GM12865 (cell line): ENCODE measurements at regions not wholly inside any gene's neighbourhood (a gene's known extent, or its start where the extent isn't known, plus 50 kb on each side); places are given as distances from the start of the nearest gene placed in this dataset.

Experiments
- DNase-seq: peaks from one replicate; pipeline ENCODE4 v3.0.0; 2010; ENCODE audit warnings: low read depth
- H3K4me3 ChIP-seq: 2 replicates; pipeline ENCODE4 v1.5.1; 2011; ENCODE audit warnings: mild to moderate bottlenecking, low read depth, low read length, control low read depth
- TF ChIP-seq, protein P1 (sequence below): IDR thresholded peaks from 2 replicates; pipeline ENCODE4 v1.5.1; 2011; ENCODE audit warnings: low read length, control low read depth, low read depth, inconsistent platforms; ENCODE audit not compliant: insufficient read depth; ENCODE audit errors: missing control alignments

DNA sequence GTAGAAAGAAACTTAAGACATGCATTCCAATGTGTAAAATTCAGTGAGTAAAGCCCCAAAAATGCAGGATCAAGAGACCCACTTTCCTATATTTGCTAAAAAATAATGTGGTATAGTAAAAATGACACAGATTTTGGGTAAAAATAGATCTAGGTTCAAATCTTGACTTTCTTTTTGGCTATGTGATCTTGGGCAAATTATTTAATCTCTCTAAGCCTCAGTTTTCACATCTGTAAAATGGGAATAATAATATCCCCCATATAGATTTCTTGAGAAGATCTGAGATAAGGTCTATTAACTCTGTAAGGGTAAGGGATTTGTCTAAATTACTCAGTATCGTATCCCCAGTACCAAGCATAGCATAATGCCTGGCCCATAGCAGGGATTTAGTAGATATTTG lies 172.3 kb downstream of the CARTPT start:
- TF ChIP-seq, protein P1, sequence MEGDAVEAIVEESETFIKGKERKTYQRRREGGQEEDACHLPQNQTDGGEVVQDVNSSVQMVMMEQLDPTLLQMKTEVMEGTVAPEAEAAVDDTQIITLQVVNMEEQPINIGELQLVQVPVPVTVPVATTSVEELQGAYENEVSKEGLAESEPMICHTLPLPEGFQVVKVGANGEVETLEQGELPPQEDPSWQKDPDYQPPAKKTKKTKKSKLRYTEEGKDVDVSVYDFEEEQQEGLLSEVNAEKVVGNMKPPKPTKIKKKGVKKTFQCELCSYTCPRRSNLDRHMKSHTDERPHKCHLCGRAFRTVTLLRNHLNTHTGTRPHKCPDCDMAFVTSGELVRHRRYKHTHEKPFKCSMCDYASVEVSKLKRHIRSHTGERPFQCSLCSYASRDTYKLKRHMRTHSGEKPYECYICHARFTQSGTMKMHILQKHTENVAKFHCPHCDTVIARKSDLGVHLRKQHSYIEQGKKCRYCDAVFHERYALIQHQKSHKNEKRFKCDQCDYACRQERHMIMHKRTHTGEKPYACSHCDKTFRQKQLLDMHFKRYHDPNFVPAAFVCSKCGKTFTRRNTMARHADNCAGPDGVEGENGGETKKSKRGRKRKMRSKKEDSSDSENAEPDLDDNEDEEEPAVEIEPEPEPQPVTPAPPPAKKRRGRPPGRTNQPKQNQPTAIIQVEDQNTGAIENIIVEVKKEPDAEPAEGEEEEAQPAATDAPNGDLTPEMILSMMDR = no peak
- no peak overlapping the region for H3K4me3 ChIP-seq
- DNase-seq = no peak

DNA sequence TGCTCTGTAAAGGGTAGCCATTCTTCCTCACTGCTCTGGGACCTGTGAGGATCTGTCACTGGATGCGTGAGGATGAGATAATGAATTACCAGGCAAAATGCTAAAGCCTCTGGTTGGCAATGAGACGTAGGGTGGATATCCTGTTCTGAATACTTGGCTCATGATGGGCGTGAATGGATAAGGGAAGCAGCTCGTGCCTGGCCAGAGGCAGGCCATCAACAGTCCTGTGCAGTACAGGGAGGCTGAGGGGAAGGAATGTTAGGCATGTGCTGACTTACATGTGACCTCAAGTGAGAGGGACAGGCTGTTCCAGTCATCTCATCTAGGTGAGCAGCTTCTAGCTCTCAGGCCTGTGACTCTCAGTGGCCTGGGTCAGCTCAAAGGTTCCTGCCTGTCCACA lies 172.8 kb downstream of the CARTPT start:
- TF ChIP-seq, protein P1 = no peak
- no peak for DNase-seq
- H3K4me3 ChIP-seq = no peak overlapping the region

DNA sequence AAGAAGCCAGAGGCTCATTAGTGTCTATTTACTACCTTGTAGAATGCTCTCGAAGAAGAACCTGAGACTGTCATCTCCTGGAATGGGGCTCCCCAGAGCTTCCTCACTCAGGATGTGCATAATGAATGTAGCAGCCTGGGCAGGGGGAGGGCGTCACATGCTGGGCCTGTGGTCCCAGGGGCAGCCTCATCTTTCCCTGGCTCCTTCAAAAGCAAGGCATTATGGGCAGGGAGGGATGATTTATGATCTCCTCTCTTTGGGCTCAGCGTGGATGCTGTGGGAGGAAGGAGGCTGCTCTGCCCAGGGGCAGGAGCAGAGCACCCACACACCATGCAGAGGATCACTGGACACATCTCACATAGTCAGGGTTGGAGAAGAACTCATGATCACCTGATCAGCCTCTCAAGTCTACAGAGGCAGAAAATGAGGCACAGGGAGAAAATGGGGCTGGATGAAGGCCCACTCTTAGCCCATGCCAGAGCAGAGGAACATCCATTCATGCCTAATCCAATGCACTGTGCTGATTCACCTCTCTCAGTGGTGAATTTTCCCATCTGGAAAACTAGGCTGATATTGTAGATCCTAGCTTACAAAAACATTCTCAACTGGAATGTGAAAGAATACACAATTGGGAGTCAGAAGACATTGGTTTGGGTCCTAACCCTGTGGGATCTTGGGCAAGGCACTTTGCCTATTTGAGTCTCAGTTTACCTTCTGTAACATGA lies 173.7 kb downstream of the CARTPT start:
- TF ChIP-seq, protein P1 = no peak
- no peak overlapping the region for H3K4me3 ChIP-seq
- no peak for DNase-seq

DNA sequence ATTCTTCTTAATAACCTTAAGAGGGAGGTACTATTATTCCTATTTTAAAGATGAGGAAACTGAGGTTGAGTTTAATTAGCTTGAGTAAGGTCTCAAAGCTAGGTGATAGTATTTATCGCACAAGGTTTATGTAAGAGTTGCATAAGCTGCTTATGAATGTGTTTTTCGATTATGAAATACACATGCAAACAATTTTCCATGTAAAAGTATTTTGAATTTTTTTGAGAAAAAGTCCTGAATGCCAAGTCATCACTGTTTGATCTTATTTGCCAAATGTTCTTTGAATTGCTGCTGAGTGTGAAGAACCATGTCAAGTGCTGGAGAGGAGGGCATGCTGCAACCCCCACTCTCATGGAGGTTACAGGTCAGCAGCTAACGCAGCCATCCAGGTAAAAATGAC lies 174.4 kb downstream of the CARTPT start:
- TF ChIP-seq, protein P1 = no peak
- DNase-seq = no peak
- H3K4me3 ChIP-seq = no peak overlapping the region

DNA sequence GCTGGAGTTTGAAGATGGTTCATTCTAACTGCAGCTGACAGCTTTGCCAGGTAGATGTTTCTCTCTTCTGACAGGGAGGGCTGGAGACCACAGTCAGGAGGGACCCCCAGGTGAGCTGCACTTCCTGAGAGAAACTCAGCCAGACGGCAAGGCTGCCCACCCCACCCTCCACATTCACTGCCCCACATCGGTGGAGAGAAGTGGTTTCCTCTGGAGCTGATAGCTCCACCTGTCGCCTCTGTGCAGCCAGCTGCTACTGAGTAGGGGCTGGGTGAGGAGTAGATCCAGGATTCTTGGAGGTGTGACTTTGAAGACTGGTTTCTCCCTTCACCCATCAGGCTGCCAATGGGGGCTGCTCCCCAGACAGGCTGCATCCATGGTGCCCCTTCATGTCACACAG lies 175.0 kb downstream of the CARTPT start:
- no peak overlapping the region for H3K4me3 ChIP-seq
- TF ChIP-seq, protein P1 = no peak
- no peak for DNase-seq

DNA sequence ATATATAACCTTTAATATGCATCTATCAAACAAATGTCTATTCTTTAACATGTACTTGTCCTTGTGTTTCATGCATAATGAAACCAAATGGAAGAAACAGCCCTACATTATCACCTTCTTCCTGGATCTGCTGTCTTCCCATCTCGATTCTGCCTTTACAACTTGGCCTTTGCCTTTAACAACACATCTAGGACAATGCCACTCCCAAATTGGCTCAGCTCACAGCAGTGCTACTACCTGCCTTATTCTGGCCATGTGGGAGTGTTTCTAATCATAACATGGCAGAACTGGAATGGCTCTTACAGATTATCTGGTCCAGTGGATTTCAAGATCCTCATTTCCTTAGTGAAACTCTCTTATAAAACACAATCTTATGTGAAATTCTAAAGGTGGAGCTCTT lies 176.5 kb downstream of the CARTPT start:
- no peak overlapping the region for H3K4me3 ChIP-seq
- TF ChIP-seq, protein P1 = no peak
- DNase-seq = no peak

DNA sequence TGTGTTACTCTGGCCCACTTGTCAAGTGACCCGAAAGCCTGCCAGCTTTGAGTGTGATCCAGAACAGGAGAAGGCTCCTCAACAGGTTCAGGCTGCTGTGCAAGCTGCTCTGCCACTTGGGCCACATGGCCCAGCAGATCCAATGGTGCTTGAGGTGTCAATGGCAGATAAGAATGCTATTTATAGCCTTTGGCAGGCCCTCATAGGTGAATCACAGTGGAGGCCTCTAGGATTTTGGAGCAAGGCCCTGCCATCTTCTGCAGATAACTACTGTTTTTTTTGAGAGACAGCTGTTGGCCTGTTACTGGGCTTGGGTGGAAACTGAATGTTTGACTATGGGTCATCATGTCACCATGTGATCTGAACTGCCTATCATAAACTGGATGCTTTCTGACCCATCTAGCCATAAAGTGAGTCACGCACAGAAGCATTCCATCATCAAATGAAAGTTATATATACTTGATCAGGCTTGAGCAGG lies 180.8 kb downstream of the CARTPT start:
- no peak overlapping the region for H3K4me3 ChIP-seq
- TF ChIP-seq, protein P1 = no peak
- no peak for DNase-seq
